GM19463 (cell line): ENCODE measurements at regions not wholly inside any gene's neighbourhood (a gene's known extent, or its start where the extent isn't known, plus 50 kb on each side); places are given as distances from the start of the nearest gene placed in this dataset.
A peak's percentile ranks its signal among the peaks of the same experiment; 100 is the strongest.

Experiments
- ATAC-seq: cut with Tn5 transposase; IDR thresholded peaks from one replicate; pipeline ENCODE4 v1.9.1; 2021; ENCODE audit warnings: mild to moderate bottlenecking, moderate library complexity; ENCODE audit not compliant: unreplicated experiment

GRCh38 chr5:128591598-128592455 is 53.8 kb upstream of the FBN2 start:
- ATAC-seq, result no peak

GRCh38 chr5:128596071-128596470 is 58.0 kb upstream of the FBN2 start:
- ATAC-seq, result no peak

GRCh38 chr5:128597156-128597555 is 59.1 kb upstream of the FBN2 start:
- no peak for ATAC-seq

GRCh38 chr5:128613128-128613527 is 75.1 kb upstream of the FBN2 start:
- no peak for ATAC-seq

GRCh38 chr5:128613766-128614165 is 75.7 kb upstream of the FBN2 start:
- no peak for ATAC-seq

GRCh38 chr5:128615578-128615977 is 77.5 kb upstream of the FBN2 start:
- ATAC-seq, result no peak

GRCh38 chr5:128626536-128627090 is 88.6 kb upstream of the FBN2 start:
- no peak for ATAC-seq

- no peak for ATAC-seq
Observed at GRCh38 chr5:128627939-128628338, 89.9 kb upstream of the FBN2 start.

- no peak for ATAC-seq
Observed at GRCh38 chr5:128629157-128629556, 91.1 kb upstream of the FBN2 start.

- ATAC-seq, result no peak
Observed at GRCh38 chr5:128630121-128630520, 92.1 kb upstream of the FBN2 start.

GRCh38 chr5:128631771-128632170 is 93.7 kb upstream of the FBN2 start:
- ATAC-seq, result no peak

- ATAC-seq, result no peak
Observed at GRCh38 chr5:128632264-128632663, 94.2 kb upstream of the FBN2 start.

- ATAC-seq, result no peak
Observed at GRCh38 chr5:128633901-128634300, 95.9 kb upstream of the FBN2 start.

- no peak for ATAC-seq
Observed at GRCh38 chr5:128635379-128635778, 97.3 kb upstream of the FBN2 start.

GRCh38 chr5:128636361-128636760 is 98.3 kb upstream of the FBN2 start:
- no peak for ATAC-seq

GRCh38 chr5:128637031-128637430 is 99.0 kb upstream of the FBN2 start:
- ATAC-seq, result no peak

GRCh38 chr5:128641861-128642260 is 103.8 kb upstream of the FBN2 start:
- no peak for ATAC-seq

GRCh38 chr5:128644863-128645262 is 106.8 kb upstream of the FBN2 start:
- ATAC-seq, result peak; percentile 45

GRCh38 chr5:128645581-128645980 is 107.5 kb upstream of the FBN2 start:
- no peak for ATAC-seq

- ATAC-seq, result no peak
Observed at GRCh38 chr5:128646176-128646575, 108.1 kb upstream of the FBN2 start.

- no peak for ATAC-seq
Observed at GRCh38 chr5:128649192-128649591, 111.1 kb upstream of the FBN2 start.

GRCh38 chr5:128662997-128663396 is 125.0 kb upstream of the FBN2 start:
- no peak for ATAC-seq
